GM18520 (cell line): ENCODE measurements at regions not wholly inside any gene's neighbourhood (a gene's known extent, or its start where the extent isn't known, plus 50 kb on each side); places are given as distances from the start of the nearest gene placed in this dataset.

ENCODE experiments used
- ATAC-seq: cut with Tn5 transposase; IDR thresholded peaks from one replicate; pipeline ENCODE4 v1.9.1; 2021; ENCODE audit not compliant: unreplicated experiment

GRCh38 chr1:213914392-213914791 lies 73.4 kb upstream of the PROX1 start:
- no peak for ATAC-seq

- ATAC-seq = no peak
Observed at GRCh38 chr1:213921311-213921710, 66.5 kb upstream of the PROX1 start.

- ATAC-seq = no peak
Observed at GRCh38 chr1:213921712-213922111, 66.1 kb upstream of the PROX1 start.

GRCh38 chr1:213925531-213926182 lies 62.1 kb upstream of the PROX1 start:
- no peak for ATAC-seq

GRCh38 chr1:213927846-213928245 lies 59.9 kb upstream of the PROX1 start:
- no peak for ATAC-seq

- no peak for ATAC-seq
Observed at GRCh38 chr1:213929398-213929797, 58.4 kb upstream of the PROX1 start.

- no peak for ATAC-seq
Observed at GRCh38 chr1:213931836-213932235, 55.9 kb upstream of the PROX1 start.

- ATAC-seq = no peak
Observed at GRCh38 chr1:213933336-213933735, 54.4 kb upstream of the PROX1 start.

- no peak for ATAC-seq
Observed at GRCh38 chr1:213934649-213935048, 53.1 kb upstream of the PROX1 start.

- ATAC-seq = no peak
Observed at GRCh38 chr1:213936571-213936970, 51.2 kb upstream of the PROX1 start.
